CD4-positive, CD25-positive, alpha-beta regulatory T cell (primary cell): ENCODE measurements at regions not wholly inside any gene's neighbourhood (a gene's known extent, or its start where the extent isn't known, plus 50 kb on each side); places are given as distances from the start of the nearest gene placed in this dataset.

Experiments used
- ATAC-seq, 2 donors: fragments of 150-1000 bp; cut with Tn5 transposase; one replicate each; pipeline ENCODE4 v1.10.0; 2021; ENCODE audit warnings: low read depth in 2 of 2, moderate number of reproducible peaks in 2 of 2, moderate library complexity in 1 of 2
- DNase-seq, 3 donors: peaks; one replicate each; pipeline versions ENCODE4 v3.0.0 to v3.0.0-alpha.2; 2012 to 2022; ENCODE audit warnings: mixed read lengths in 1 of 3
- H3K27ac ChIP-seq: one replicate; pipeline ENCODE4 v1.7.0; 2013; ENCODE audit warnings: mild to moderate bottlenecking, low read length; ENCODE audit not compliant: insufficient read depth, poor library complexity, severe bottlenecking
- H3K27me3 ChIP-seq: one replicate; pipeline ENCODE4 v1.7.0; 2013; ENCODE audit warnings: low read length; ENCODE audit not compliant: control insufficient read depth, insufficient read depth
- H3K36me3 ChIP-seq: one replicate; pipeline ENCODE4 v1.7.0; 2013; ENCODE audit warnings: mild to moderate bottlenecking, low read length, moderate library complexity; ENCODE audit not compliant: control insufficient read depth, insufficient read depth
- H3K4me1 ChIP-seq: 2 replicates; pipeline ENCODE4 v1.7.0; 2013; ENCODE audit warnings: mild to moderate bottlenecking, low read length; ENCODE audit not compliant: insufficient read depth, control insufficient read depth, poor library complexity, severe bottlenecking
- H3K4me3 ChIP-seq: one replicate; pipeline ENCODE4 v1.7.0; 2013; ENCODE audit warnings: low read depth, mild to moderate bottlenecking, low read length, moderate library complexity
- H3K9me3 ChIP-seq, 2 experiments: 1 replicate in 1 of 2; 2 replicates in 1 of 2; pipeline ENCODE4 v1.7.0; 2013; ENCODE audit warnings: low read length in 2 of 2, mild to moderate bottlenecking in 1 of 2, moderate library complexity in 1 of 2; ENCODE audit not compliant: control insufficient read depth in 2 of 2
- H3K27ac Mint-ChIP-seq, 3 donors: one replicate each; pipeline ENCODE4 v1.8.0; 2020 to 2022; ENCODE audit warnings: mild to moderate bottlenecking in 3 of 3, mixed read lengths in 3 of 3, moderate library complexity in 2 of 3
- H3K27me3 Mint-ChIP-seq: one replicate; pipeline ENCODE4 v1.8.0; 2022; ENCODE audit warnings: mild to moderate bottlenecking, mixed read lengths
- H3K36me3 Mint-ChIP-seq: one replicate; pipeline ENCODE4 v1.8.0; 2020; ENCODE audit warnings: mixed read lengths
- H3K4me1 Mint-ChIP-seq, 4 donors: one replicate each; pipeline ENCODE4 v1.8.0; 2020 to 2022; ENCODE audit warnings: mixed read lengths in 4 of 4, mild to moderate bottlenecking in 1 of 4
- H3K4me3 Mint-ChIP-seq, 4 donors: one replicate each; pipeline ENCODE4 v1.8.0; 2020 to 2022; ENCODE audit warnings: mild to moderate bottlenecking in 4 of 4, mixed read lengths in 4 of 4, moderate library complexity in 3 of 4
- H3K9me3 Mint-ChIP-seq, 7 donors: one replicate each; pipeline ENCODE4 v1.8.0; 2020 to 2022; ENCODE audit warnings: mixed read lengths in 7 of 7, mild to moderate bottlenecking in 3 of 7, moderate library complexity in 2 of 7

DNA sequence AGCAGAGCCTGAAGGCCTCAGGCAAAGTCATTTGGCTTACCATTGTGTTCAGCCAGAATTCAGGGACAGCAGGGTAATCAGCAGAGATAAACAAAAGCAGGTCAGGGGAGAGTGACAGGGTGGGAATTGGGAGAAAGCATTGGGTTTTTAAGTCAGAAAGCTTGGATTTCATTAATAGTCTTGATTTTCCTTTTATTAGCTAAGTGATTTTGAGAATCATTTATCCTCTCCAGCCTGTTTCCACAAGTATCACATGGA, 410.1 kb downstream of the HNRNPD start:
- H3K36me3 ChIP-seq, result no peaks in the 10 kb centered on the region
- H3K27me3 ChIP-seq, result peaks cover 2% of the 10 kb centered on the region
- no peak for ATAC-seq
- H3K27ac ChIP-seq, result no peak overlapping the region
- no peak for DNase-seq
- H3K27me3 Mint-ChIP-seq, result peaks cover 13% of the 10 kb centered on the region
- H3K9me3 ChIP-seq, result no peaks in the 10 kb centered on the region
- H3K4me1 Mint-ChIP-seq, result peaks cover 0 to 8% (median 0%) of the 10 kb centered on the region in 4 donors
- H3K36me3 Mint-ChIP-seq, result no peaks in the 10 kb centered on the region
- H3K27ac Mint-ChIP-seq, result no peak overlapping the region
- H3K4me1 ChIP-seq, result no peaks in the 10 kb centered on the region
- H3K4me3 ChIP-seq, result no peak overlapping the region
- H3K9me3 Mint-ChIP-seq, result no peaks in the 10 kb centered on the region
- H3K4me3 Mint-ChIP-seq, result no peak overlapping the region

GRCh38 chr4:81963015-81963762, 410.6 kb downstream of the HNRNPD start:
- Mint-ChIP-seq H3K36me3 (no peaks in the 10 kb centered on the region), H3K27me3 (peaks cover 13% of the 10 kb centered on the region), H3K27ac (no peak overlapping the region), H3K4me3 (no peak overlapping the region), H3K9me3 (no peaks in the 10 kb centered on the region), H3K4me1 (peaks cover 0 to 8% (median 0%) of the 10 kb centered on the region in 4 donors)
- no peaks in the 10 kb centered on the region for H3K36me3 ChIP-seq
- no peak for ATAC-seq
- no peaks in the 10 kb centered on the region for H3K9me3 ChIP-seq
- H3K4me3 ChIP-seq, result no peak overlapping the region
- no peak for DNase-seq
- no peak overlapping the region for H3K27ac ChIP-seq
- no peaks in the 10 kb centered on the region for H3K4me1 ChIP-seq
- peaks cover 2% of the 10 kb centered on the region for H3K27me3 ChIP-seq

DNA sequence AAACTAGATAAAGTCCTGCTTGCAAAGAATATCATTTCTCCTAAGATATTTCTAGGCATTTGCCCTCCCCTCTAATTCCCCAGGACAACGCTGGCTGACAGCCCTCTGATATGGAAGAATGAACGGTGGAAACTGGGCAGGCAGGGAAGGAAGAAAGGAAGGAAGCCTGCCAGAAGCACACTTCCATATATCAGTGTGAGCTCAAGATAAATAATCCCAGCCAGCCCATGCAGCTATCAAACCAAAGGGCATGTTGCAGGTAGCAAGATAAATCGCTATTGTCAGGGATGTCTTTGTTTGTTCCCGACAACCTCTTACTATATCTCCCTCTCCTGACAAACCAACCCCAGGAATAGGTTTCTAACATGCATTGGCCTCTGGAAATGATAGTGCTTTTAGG, 412.8 kb downstream of the HNRNPD start:
- Mint-ChIP-seq H3K9me3 (peaks cover 0 to 1% (median 0%) of the 10 kb centered on the region in 7 donors), H3K27me3 (peaks cover 7% of the 10 kb centered on the region), H3K36me3 (no peaks in the 10 kb centered on the region), H3K27ac (no peak overlapping the region), H3K4me3 (no peak overlapping the region), H3K4me1 (peaks cover 0 to 6% (median 0%) of the 10 kb centered on the region in 4 donors)
- H3K9me3 ChIP-seq, result no peaks in the 10 kb centered on the region
- no peaks in the 10 kb centered on the region for H3K4me1 ChIP-seq
- no peak for DNase-seq
- no peaks in the 10 kb centered on the region for H3K36me3 ChIP-seq
- H3K27ac ChIP-seq, result no peak overlapping the region
- no peak overlapping the region for H3K4me3 ChIP-seq
- no peaks in the 10 kb centered on the region for H3K27me3 ChIP-seq
- no peak for ATAC-seq

GRCh38 chr4:81954271-81954670, 419.5 kb downstream of the HNRNPD start:
- Histone ChIP-seq H3K36me3 (no peaks in the 10 kb centered on the region), H3K27ac (no peak overlapping the region), H3K9me3 (no peaks in the 10 kb centered on the region), H3K4me1 (no peaks in the 10 kb centered on the region), H3K4me3 (no peak overlapping the region), H3K27me3 (no peaks in the 10 kb centered on the region)
- no peak for DNase-seq
- Mint-ChIP-seq H3K27me3 (peaks cover 6% of the 10 kb centered on the region), H3K4me3 (no peak overlapping the region), H3K9me3 (peaks cover 0 to 1% (median 0%) of the 10 kb centered on the region in 7 donors), H3K27ac (no peak overlapping the region), H3K4me1 (no peaks in the 10 kb centered on the region), H3K36me3 (no peaks in the 10 kb centered on the region)
- no peak for ATAC-seq

GRCh38 chr4:81951891-81952455, 421.8 kb downstream of the HNRNPD start:
- no peak for ATAC-seq
- H3K36me3 Mint-ChIP-seq, result no peaks in the 10 kb centered on the region

GRCh38 chr4:81946996-81947395, 426.8 kb downstream of the HNRNPD start:
- H3K4me1 ChIP-seq, result no peaks in the 10 kb centered on the region
- ATAC-seq (no peak), DNase-seq (no peak)
- no peak overlapping the region for H3K27ac ChIP-seq
- no peak overlapping the region for H3K4me3 ChIP-seq
- no peaks in the 10 kb centered on the region for H3K9me3 Mint-ChIP-seq
- H3K36me3 ChIP-seq, result no peaks in the 10 kb centered on the region
- H3K27me3 Mint-ChIP-seq, result peaks cover 4% of the 10 kb centered on the region
- no peaks in the 10 kb centered on the region for H3K36me3 Mint-ChIP-seq
- H3K27me3 ChIP-seq, result peaks cover 2% of the 10 kb centered on the region
- no peaks in the 10 kb centered on the region for H3K9me3 ChIP-seq
- no peak overlapping the region for H3K4me3 Mint-ChIP-seq
- H3K4me1 Mint-ChIP-seq, result no peaks in the 10 kb centered on the region
- no peak overlapping the region for H3K27ac Mint-ChIP-seq

More at GRCh38 chr4:81951891-81952455, 421.8 kb downstream of the HNRNPD start:
- Mint-ChIP-seq H3K27ac (peak overlapping the region in 1 of 3 donors; percentile 49), H3K4me3 (no peak overlapping the region), H3K4me1 (no peaks in the 10 kb centered on the region), H3K27me3 (peaks cover 6% of the 10 kb centered on the region), H3K9me3 (no peaks in the 10 kb centered on the region)
- no peaks in the 10 kb centered on the region for H3K4me1 ChIP-seq
- no peaks in the 10 kb centered on the region for H3K9me3 ChIP-seq
- DNase-seq, result no peak
- no peak overlapping the region for H3K27ac ChIP-seq
- no peaks in the 10 kb centered on the region for H3K27me3 ChIP-seq
- no peaks in the 10 kb centered on the region for H3K36me3 ChIP-seq
- no peak overlapping the region for H3K4me3 ChIP-seq

DNA sequence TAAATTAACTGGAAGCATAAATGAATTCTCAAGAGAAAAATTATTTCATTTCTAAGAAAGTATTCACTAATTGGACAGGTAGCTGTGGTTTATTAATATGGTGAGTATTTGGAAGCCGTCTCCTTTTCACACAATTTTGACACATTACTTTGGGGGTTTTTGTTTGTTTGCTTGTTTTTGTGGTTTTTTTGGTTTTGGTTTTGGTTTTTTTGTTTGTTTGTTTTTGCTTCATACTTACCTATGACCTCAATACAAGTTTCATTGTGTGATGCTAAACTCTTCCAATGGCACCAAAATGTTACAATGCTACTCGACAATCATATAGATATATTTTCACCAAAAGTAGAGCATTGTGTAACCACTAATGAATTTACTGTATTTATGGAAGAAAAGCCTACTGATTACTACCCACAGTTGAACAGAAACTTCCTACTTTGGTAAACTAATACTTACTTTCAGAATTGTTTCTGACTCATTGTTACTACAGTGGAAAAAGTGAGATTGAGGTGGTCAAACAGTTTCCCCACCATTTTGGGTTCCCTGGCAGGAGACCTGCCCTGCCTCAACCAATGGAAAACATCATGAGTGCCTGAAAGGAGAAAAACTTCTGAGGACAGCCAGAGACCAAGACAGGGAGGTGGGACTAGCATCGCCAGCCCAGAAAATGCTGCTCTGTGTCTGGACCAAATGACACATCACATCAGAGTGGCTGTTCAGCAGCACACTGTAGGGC, 443.1 kb downstream of the HNRNPD start:
- H3K36me3 ChIP-seq, result no peaks in the 10 kb centered on the region
- DNase-seq, result no peak
- Mint-ChIP-seq H3K27me3 (no peaks in the 10 kb centered on the region), H3K27ac (no peak overlapping the region), H3K36me3 (no peaks in the 10 kb centered on the region), H3K4me3 (no peak overlapping the region), H3K4me1 (no peaks in the 10 kb centered on the region), H3K9me3 (peaks cover 0 to 4% (median 0%) of the 10 kb centered on the region in 7 donors)
- H3K9me3 ChIP-seq, result no peaks in the 10 kb centered on the region
- H3K4me1 ChIP-seq, result no peaks in the 10 kb centered on the region
- no peaks in the 10 kb centered on the region for H3K27me3 ChIP-seq
- ATAC-seq, result no peak
- H3K27ac ChIP-seq, result no peak overlapping the region
- H3K4me3 ChIP-seq, result no peak overlapping the region
